Esophagus (tissue), 2 donors: ENCODE measurements at regions not wholly inside any gene's neighbourhood (a gene's known extent, or its start where the extent isn't known, plus 50 kb on each side); places are given as distances from the start of the nearest gene placed in this dataset.
"Not testable (repeated sequence)": the region's sequence is repeated elsewhere in the genome, so short reads cannot be mapped to it uniquely, and the experiment has no call there.

Experiments
- H3K27ac ChIP-seq, 2 donors: one replicate each; pipeline ENCODE4 v1.5.1; 2013; ENCODE audit warnings: low read depth in 2 of 2, mild to moderate bottlenecking in 2 of 2, inconsistent platforms in 1 of 2, low read length in 1 of 2, moderate library complexity in 1 of 2
- H3K27me3 ChIP-seq, 2 donors: one replicate each; pipeline ENCODE4 v1.6.1; 2013; ENCODE audit warnings: low read length in 2 of 2, control low read depth in 1 of 2, mild to moderate bottlenecking in 1 of 2; ENCODE audit not compliant: insufficient read depth in 2 of 2, control insufficient read depth in 1 of 2
- H3K36me3 ChIP-seq, 2 donors: one replicate each; pipeline ENCODE4 v1.6.1; 2013; ENCODE audit warnings: low read length in 1 of 2; ENCODE audit not compliant: control insufficient read depth in 2 of 2, insufficient read depth in 2 of 2
- H3K4me1 ChIP-seq, 2 donors: one replicate each; pipeline ENCODE4 v1.6.1; 2013; ENCODE audit warnings: low read length in 1 of 2; ENCODE audit not compliant: control insufficient read depth in 2 of 2, insufficient read depth in 2 of 2
- H3K4me3 ChIP-seq, 2 donors: one replicate each; pipeline ENCODE4 v1.5.1; 2013; ENCODE audit warnings: low read length in 2 of 2, mild to moderate bottlenecking in 2 of 2, low read depth in 1 of 2, moderate library complexity in 1 of 2
- H3K9me3 ChIP-seq, 2 donors: one replicate each; pipeline ENCODE4 v1.6.1; 2013; ENCODE audit warnings: mild to moderate bottlenecking in 2 of 2, low read depth in 1 of 2, low read length in 1 of 2, moderate library complexity in 1 of 2; ENCODE audit not compliant: control insufficient read depth in 2 of 2, insufficient read depth in 1 of 2
- WGBS, 2 donors: extraction: QIAGEN DNeasy Blood & Tissue Kit; methylation state at CpG; one replicate each; pipeline ENCODE4 v1.1.7; 2013; 5-methylcytosine and 5-hydroxymethylcytosine counted together
- donor health status: healthy with polysubstance abuse.
- donor health status: Bipolar disorder and iron deficiency.

DNA sequence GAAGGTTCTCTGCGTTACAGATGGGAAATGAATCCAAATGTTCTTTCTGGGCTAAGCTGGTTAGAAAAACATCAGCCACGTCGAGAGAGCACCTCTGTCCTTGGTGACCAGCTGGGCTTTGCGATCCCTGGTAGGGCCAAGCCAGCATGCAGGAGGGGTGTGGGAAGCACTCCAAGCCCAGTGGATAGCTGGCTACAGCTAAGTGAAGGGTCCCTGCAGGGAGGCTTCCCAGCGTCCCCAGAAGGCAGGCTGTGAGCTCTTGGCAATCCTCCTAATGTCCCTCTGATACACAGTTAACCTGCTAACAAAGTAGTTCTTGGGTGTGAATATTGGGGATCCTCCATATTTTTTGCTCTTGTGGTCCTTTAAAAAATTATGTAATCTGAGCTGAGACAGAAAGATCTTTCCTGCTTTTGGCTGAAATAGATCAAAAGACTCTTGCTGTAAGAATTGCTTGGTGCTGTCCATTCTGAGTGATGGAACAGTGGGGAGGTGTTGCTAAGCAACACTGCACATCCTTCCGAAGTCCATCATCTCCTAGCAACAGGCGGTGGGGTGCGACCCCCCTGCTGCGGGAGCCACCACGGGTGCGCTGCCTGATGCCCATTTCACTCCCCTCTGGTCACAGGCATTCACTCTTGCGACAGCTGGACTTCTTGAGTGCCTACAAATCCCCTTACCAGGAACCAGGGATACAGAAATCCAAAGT is 88.5 kb upstream of the UXS1 start:
- no peaks in the 10 kb centered on the region for H3K36me3 ChIP-seq
- no peaks in the 10 kb centered on the region for H3K4me1 ChIP-seq
- H3K27me3 ChIP-seq: no peaks in the 10 kb centered on the region
- no peaks in the 10 kb centered on the region for H3K9me3 ChIP-seq
- H3K27ac ChIP-seq: no peak overlapping the region
- H3K4me3 ChIP-seq: no peak overlapping the region
- 72 to 76% methylated on average over 12 of the region's 12 CpGs for WGBS, 2 donors

DNA sequence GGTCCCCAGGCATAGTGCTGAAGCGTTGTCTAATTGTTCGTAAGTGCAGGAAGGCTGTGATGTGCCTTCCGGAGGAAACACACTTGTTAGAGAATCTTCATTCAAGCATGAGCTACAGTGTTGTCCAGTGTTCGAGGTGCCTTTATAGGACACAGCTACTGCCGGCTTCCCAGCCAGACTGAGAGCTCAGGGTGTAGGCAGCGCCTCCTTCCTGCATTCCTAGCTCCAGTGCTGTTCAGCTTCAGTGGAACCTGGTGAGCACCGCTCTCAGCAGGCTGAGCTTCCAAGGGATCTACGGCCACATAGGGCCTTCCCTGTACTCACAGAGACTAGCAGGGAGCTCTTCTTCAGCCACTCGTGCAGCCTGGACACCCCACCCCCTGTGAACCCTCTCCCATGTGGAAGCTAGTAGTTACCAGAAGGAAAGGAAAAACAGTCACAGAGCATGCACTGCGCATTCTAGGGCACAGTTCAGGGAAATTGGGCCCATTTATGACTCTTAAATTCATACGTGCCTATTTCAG is 87.9 kb upstream of the UXS1 start:
- whole genome bisulfite sequencing, 2 donors: 83 to 87% methylated on average over 10 to 11 of the region's 11 CpGs
- H3K36me3 ChIP-seq, H3K4me1 ChIP-seq, H3K27me3 ChIP-seq, H3K4me3 ChIP-seq, H3K9me3 ChIP-seq, H3K27ac ChIP-seq: not testable (repeated sequence)

DNA sequence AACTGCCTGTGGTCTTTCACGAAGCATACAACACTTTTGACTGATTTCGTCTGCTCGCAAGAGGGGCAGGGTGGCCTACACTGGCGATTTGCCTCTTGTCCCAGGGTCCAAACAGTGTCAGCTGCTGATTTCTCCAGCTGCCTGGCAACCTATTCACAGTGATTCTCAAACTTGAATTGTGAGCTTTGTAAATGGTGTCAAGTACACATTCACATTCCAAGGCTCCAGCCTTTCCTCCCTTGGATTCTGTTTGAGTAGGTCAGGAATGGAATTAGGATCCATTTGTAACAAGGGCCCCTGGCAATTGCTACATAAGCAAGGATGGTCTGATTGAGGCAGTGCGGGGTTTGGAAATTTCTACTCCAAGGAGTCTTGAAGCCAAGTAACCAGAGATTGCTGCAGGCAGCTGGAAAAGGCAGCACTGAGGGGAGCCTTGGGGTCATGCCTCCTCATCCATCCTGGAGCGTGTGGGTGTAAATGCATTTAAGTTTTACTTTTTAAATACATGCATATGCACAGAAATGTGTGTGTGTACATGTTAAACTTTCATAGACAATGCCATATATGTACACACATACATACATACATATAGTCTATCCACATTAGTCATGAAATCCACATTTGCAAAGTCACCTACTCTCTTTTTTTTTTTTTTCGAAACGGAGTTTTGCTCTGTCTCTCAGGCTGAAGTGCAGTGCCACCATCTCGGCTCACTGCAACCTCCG is 86.8 kb upstream of the UXS1 start:
- H3K36me3 ChIP-seq: no peaks in the 10 kb centered on the region
- no peak overlapping the region for H3K4me3 ChIP-seq
- no peaks in the 10 kb centered on the region for H3K9me3 ChIP-seq
- H3K27ac ChIP-seq: no peak overlapping the region
- 78 to 79% methylated on average over 10 of the region's 10 CpGs for WGBS, 2 donors
- H3K27me3 ChIP-seq: no peaks in the 10 kb centered on the region
- no peaks in the 10 kb centered on the region for H3K4me1 ChIP-seq

DNA sequence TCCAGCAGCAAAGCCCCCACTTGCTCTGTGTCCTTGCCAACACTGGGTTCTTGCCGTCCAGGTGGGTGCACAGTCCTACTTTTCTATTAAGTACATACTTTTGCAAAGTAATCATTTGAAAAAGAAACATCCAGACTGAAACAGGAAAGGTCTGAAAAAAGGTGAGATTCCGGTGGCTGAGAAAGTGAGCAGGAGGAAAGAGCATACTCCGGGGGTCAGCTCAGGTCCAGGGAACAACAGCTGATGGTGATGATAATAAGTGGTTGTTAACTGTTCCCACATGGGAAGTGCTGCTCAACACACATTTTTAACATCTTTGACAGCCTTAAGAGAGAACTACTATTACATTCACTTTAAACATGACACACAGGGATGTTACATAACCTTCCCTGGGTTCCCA is 86.1 kb upstream of the UXS1 start:
- 36 to 52% methylated on average over 3 of the region's 3 CpGs for WGBS, 2 donors

DNA sequence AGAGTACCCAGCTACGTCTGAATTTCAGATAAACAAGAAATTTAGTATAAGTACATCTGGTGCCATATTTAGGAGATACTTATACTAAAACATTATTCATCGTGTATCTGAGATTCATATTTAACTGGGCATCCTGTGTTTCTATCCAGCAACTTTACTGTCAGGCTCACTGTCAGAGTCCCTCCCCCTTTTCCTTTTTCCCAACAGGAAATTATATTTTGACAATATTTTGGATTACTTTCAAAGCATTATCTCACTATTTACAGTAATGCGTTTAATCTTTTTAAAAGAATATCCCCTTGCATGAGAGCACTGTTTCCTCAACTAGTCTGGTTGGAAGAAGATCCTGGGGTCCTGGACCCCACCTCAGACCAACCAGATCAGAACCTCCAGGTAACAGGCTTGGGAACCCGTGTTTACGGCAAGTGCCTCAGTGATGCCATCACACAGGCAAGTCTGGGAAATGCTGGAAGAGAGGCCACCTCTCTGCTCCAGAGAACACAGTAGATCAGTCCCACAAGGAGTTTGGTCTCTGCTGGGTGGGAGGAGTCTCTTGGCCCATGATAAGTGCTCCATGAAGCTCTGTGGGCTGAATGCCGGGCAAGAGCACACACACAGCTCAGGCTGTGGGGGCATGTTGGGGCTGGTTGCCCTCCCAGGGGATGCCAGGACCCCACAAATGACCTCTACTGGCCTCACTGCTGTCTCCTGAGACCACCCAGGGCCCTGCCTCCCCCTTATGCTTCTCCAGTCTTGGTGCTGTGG is 84.2 kb upstream of the UXS1 start:
- no peaks in the 10 kb centered on the region for H3K4me1 ChIP-seq
- H3K27ac ChIP-seq: no peak overlapping the region
- WGBS, 2 donors: 64 to 73% methylated on average over 6 of the region's 6 CpGs
- no peak overlapping the region for H3K4me3 ChIP-seq
- no peaks in the 10 kb centered on the region for H3K36me3 ChIP-seq
- H3K9me3 ChIP-seq: no peaks in the 10 kb centered on the region
- no peaks in the 10 kb centered on the region for H3K27me3 ChIP-seq

More for the DNA sequence above, 86.1 kb upstream of the UXS1 start:
- H3K4me3 ChIP-seq: no peak overlapping the region
- no peak overlapping the region for H3K27ac ChIP-seq
- no peaks in the 10 kb centered on the region for H3K27me3 ChIP-seq
- H3K36me3 ChIP-seq: no peaks in the 10 kb centered on the region
- H3K4me1 ChIP-seq: no peaks in the 10 kb centered on the region
- no peaks in the 10 kb centered on the region for H3K9me3 ChIP-seq

DNA sequence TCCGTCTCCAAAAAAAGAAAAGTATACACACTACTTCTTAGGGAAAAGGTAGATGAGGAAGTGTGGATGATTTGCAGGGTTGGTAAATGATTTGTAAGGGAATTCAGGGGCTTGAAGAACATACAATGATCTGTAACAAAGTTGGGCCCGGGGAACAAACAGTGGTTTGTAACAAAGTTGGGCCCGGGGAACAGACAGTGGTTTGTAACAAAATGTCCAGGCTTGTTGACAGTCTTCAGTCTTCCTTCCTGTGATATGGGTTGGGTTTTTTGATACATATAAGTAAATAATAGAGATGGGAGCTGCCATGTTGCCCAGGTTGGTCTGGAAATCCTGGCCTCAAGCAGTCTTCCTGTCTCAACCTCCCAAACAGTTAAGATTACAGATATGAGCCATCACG is 83.3 kb upstream of the UXS1 start:
- no peaks in the 10 kb centered on the region for H3K27me3 ChIP-seq
- no peaks in the 10 kb centered on the region for H3K36me3 ChIP-seq
- WGBS, 2 donors: 95% methylated on average over 4 of the region's 4 CpGs
- H3K4me1 ChIP-seq: no peaks in the 10 kb centered on the region
- no peaks in the 10 kb centered on the region for H3K9me3 ChIP-seq
- H3K4me3 ChIP-seq: no peak overlapping the region
- H3K27ac ChIP-seq: no peak overlapping the region

DNA sequence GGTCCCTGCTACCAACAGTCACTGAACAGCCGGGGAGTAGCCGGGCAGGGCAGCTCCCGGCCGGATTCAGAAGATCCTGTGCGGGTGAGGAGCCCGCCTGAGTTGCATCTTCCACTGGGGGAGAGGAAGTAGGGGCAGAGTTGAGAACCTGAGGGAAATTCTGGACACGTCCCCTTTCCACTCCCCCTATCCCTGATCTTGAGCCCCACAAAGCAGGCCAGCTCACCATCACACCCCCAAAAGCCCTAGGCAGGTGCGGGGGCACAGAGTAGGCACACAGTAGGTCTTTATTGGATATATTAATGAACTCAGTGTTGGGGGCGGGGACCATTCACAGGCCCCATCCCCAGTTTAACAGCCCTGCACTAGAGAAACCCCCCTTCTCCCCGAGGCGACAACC is 81.9 kb upstream of the UXS1 start:
- 95% methylated on average over 11 of the region's 11 CpGs for WGBS, 2 donors
- no peaks in the 10 kb centered on the region for H3K9me3 ChIP-seq
- no peaks in the 10 kb centered on the region for H3K27me3 ChIP-seq
- H3K4me3 ChIP-seq: no peak overlapping the region
- H3K36me3 ChIP-seq: no peaks in the 10 kb centered on the region
- H3K4me1 ChIP-seq: no peaks in the 10 kb centered on the region
- no peak overlapping the region for H3K27ac ChIP-seq

DNA sequence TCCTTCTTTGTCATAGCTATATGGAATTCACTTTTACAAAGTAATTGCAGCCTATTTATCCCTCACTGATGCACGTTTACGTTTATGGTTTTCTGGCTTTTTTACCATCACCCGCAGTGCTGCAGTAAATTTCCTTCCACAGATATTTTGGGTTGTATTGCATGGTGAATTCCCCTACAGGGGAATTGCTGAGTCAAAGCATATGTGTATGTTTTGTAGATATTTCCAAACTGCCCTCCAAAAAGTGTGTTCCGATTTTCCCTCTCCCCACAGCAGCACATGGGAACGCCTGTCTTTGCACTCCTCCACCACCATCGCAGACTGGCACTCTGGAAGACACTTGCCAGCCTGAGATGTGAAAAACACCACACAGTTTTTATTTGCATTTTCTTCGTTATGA is 80.6 kb upstream of the UXS1 start:
- Histone ChIP-seq H3K27me3 (no peaks in the 10 kb centered on the region), H3K9me3 (no peaks in the 10 kb centered on the region), H3K36me3 (no peaks in the 10 kb centered on the region), H3K4me3 (no peak overlapping the region), H3K4me1 (peaks cover 0 to 1% of the 10 kb centered on the region in 2 donors), H3K27ac (no peak overlapping the region)
- 85 to 86% methylated on average over 7 of the region's 7 CpGs for WGBS, 2 donors

DNA sequence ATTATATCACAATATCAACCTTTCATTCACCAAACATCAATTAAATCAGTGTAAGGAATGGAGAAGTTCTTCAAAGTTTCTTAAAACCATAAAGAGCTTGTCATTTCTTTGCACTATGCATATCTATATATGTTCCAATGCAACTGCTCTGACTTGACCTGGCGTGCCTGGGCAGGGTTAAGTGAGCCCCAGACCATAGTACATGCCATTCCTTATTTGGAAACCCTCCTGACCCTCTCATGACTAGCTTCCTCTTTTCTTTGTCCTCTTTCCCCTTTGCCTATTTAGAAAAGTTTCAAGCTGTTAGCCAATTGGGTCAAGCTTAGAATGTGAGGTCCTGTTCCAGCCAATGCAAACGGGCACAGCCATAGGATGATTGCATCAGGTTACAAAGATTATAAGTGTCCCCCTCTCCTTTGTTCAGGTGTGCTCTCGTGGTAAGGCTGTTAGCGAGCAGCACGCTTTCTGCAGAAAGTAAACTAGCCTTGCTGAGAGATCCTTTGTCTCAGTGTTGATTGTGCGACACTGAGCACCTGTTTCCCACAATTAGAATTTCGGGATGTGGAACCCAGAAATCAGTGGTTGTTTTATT is 78.2 kb upstream of the UXS1 start:
- H3K36me3 ChIP-seq: no peaks in the 10 kb centered on the region
- 71 to 75% methylated on average over 7 of the region's 7 CpGs for WGBS, 2 donors

More for the DNA sequence above, 78.2 kb upstream of the UXS1 start:
- Histone ChIP-seq H3K4me3 (no peak overlapping the region), H3K27ac (no peak overlapping the region), H3K27me3 (no peaks in the 10 kb centered on the region), H3K9me3 (no peaks in the 10 kb centered on the region), H3K4me1 (peaks cover 0 to 3% of the 10 kb centered on the region in 2 donors)
